SK-N-SH treated with all-trans-retinoic acid at 6 μM for 48 hours (cell line): ENCODE measurements at regions not wholly inside any gene's neighbourhood (a gene's known extent, or its start where the extent isn't known, plus 50 kb on each side); places are given as distances from the start of the nearest gene placed in this dataset.

Source experiments
- ATAC-seq: fragments of 200-7000 bp; cut with Tn5 transposase; 3 replicates; pipeline ENCODE4 v1.9.1; 2020; ENCODE audit warnings: mild to moderate bottlenecking, moderate library complexity
- ARNTL ChIP-seq: fragments of 450-650 bp; formaldehyde crosslinking; IDR thresholded peaks from 2 replicates; pipeline ENCODE4 v1.5.0; 2020; ENCODE audit warnings: low read depth, mild to moderate bottlenecking, moderate library complexity, borderline replicate concordance
- BACH2 ChIP-seq: fragments of 250-450 bp; sonication (Bioruptor Pico); IDR thresholded peaks from 2 replicates; pipeline ENCODE4 v1.9.0; 2021; ENCODE audit warnings: mild to moderate bottlenecking, borderline replicate concordance
- CREB5 ChIP-seq: fragments of 250-450 bp; sonication (Bioruptor Pico); IDR thresholded peaks from 2 replicates; pipeline ENCODE4 v1.5.1; 2020; ENCODE audit warnings: low read depth, mild to moderate bottlenecking, moderate library complexity
- CSDC2 ChIP-seq: fragments of 250-450 bp; sonication (Bioruptor Pico); IDR thresholded peaks from 2 replicates; pipeline ENCODE4 v1.5.0; 2020; ENCODE audit warnings: mild to moderate bottlenecking, moderate library complexity
- CSRNP3 ChIP-seq: fragments of 250-450 bp; sonication (Bioruptor Pico); IDR thresholded peaks from 2 replicates; pipeline ENCODE4 v1.5.1; 2021; ENCODE audit warnings: mild to moderate bottlenecking, moderate library complexity
- ESRRG ChIP-seq: fragments of 250-450 bp; sonication (Bioruptor Pico); IDR thresholded peaks from 2 replicates; pipeline ENCODE4 v1.6.1; 2021; ENCODE audit warnings: mild to moderate bottlenecking
- GLIS3 ChIP-seq: fragments of 250-450 bp; sonication (Bioruptor Pico); IDR thresholded peaks from 2 replicates; pipeline ENCODE4 v1.5.0; 2020; ENCODE audit warnings: mild to moderate bottlenecking, moderate library complexity
- OSR1 ChIP-seq: fragments of 250-450 bp; sonication (Bioruptor Pico); IDR thresholded peaks from 2 replicates; pipeline ENCODE4 v1.8.0; 2022; ENCODE audit warnings: moderate library complexity, mild to moderate bottlenecking, inconsistent platforms
- PATZ1 ChIP-seq: fragments of 250-450 bp; sonication (Bioruptor Pico); IDR thresholded peaks from 2 replicates; pipeline ENCODE4 v1.8.0; 2020; ENCODE audit warnings: mild to moderate bottlenecking, moderate library complexity, borderline replicate concordance
- POU6F1 ChIP-seq: fragments of 250-450 bp; sonication (Bioruptor Pico); IDR thresholded peaks from 2 replicates; pipeline ENCODE4 v1.8.0; 2021; ENCODE audit warnings: low read depth, mild to moderate bottlenecking, moderate library complexity, borderline replicate concordance
- PPARA ChIP-seq: fragments of 250-450 bp; sonication (Bioruptor Pico); IDR thresholded peaks from 2 replicates; pipeline ENCODE4 v1.5.0; 2020; ENCODE audit warnings: mild to moderate bottlenecking, borderline replicate concordance
- SNAI2 ChIP-seq: fragments of 250-450 bp; sonication (Bioruptor Pico); IDR thresholded peaks from 2 replicates; pipeline ENCODE4 v1.5.0; 2020; ENCODE audit warnings: mild to moderate bottlenecking, moderate library complexity
- TOX ChIP-seq: fragments of 250-450 bp; sonication (Bioruptor Pico); IDR thresholded peaks from 2 replicates; pipeline ENCODE4 v1.8.0; 2021; ENCODE audit warnings: mild to moderate bottlenecking, moderate library complexity, borderline replicate concordance
- TSHZ2 ChIP-seq: fragments of 250-450 bp; sonication (Bioruptor Pico); IDR thresholded peaks from 2 replicates; pipeline ENCODE4 v1.5.0; 2020; ENCODE audit warnings: mild to moderate bottlenecking, moderate library complexity
- ZC3H10 ChIP-seq: fragments of 250-450 bp; sonication (Bioruptor Pico); IDR thresholded peaks from 2 replicates; pipeline ENCODE4 v1.5.1; 2021; ENCODE audit warnings: mild to moderate bottlenecking, moderate library complexity
- ZFP3 ChIP-seq: fragments of 250-450 bp; sonication (Bioruptor Pico); IDR thresholded peaks from 2 replicates; pipeline ENCODE4 v1.5.0; 2020; ENCODE audit warnings: mild to moderate bottlenecking, moderate library complexity
- ZFP30 ChIP-seq: fragments of 450-650 bp; formaldehyde crosslinking; IDR thresholded peaks from 2 replicates; pipeline ENCODE4 v1.5.0; 2022; ENCODE audit warnings: mild to moderate bottlenecking, moderate library complexity
- ZNF565 ChIP-seq: fragments of 450-650 bp; formaldehyde crosslinking; conservative IDR thresholded peaks from 2 replicates; pipeline ENCODE4 v1.5.0; 2020; ENCODE audit warnings: low read depth, mild to moderate bottlenecking, moderate library complexity
- ZNF8 ChIP-seq: fragments of 450-650 bp; formaldehyde crosslinking; IDR thresholded peaks from 2 replicates; pipeline ENCODE4 v1.5.0; 2020; ENCODE audit warnings: mild to moderate bottlenecking, moderate library complexity

- peak; percentile 22; the same call in 1 of the 3 replicates for ATAC-seq
- TF ChIP-seq PPARA (CRISPR knock-in tag) (no peak), PATZ1 (no peak), CSDC2 (CRISPR knock-in tag) (no peak), ZNF8 (no peak), ZC3H10 (CRISPR knock-in tag) (no peak), ZFP30 (no peak), SNAI2 (CRISPR knock-in tag) (no peak), GLIS3 (CRISPR knock-in tag) (no peak), POU6F1 (CRISPR knock-in tag) (no peak), CREB5 (no peak), ESRRG (CRISPR knock-in tag) (no peak), TOX (CRISPR knock-in tag) (no peak), CSRNP3 (CRISPR knock-in tag) (no peak)
These were observed 137.8 kb downstream of the CYB561 start for GRCh38 chr17:63308272-63308671.

- ATAC-seq: no peak
- TF ChIP-seq OSR1 (CRISPR knock-in tag) (no peak), ZNF565 (no peak), CSDC2 (CRISPR knock-in tag) (no peak), ARNTL (CRISPR knock-in tag) (no peak), CSRNP3 (CRISPR knock-in tag) (no peak), ZFP3 (CRISPR knock-in tag) (no peak), PPARA (CRISPR knock-in tag) (no peak), GLIS3 (CRISPR knock-in tag) (no peak)
These were observed 137.1 kb downstream of the CYB561 start for GRCh38 chr17:63309021-63309420.

GRCh38 chr17:63311416-63311937 lies 134.6 kb downstream of the CYB561 start:
- ATAC-seq: no peak
- TF ChIP-seq BACH2 (CRISPR knock-in tag) (no peak), ZNF8 (peak; percentile 94)

GRCh38 chr17:63314761-63315160 lies 131.3 kb downstream of the CYB561 start:
- no peak for ATAC-seq
- no peak for TF ChIP-seq CREB5
- no peak for TF ChIP-seq TSHZ2 (CRISPR knock-in tag)
- TF ChIP-seq PPARA (CRISPR knock-in tag): no peak
- no peak for TF ChIP-seq ZFP3 (CRISPR knock-in tag)
- TF ChIP-seq ZFP30: no peak
- no peak for TF ChIP-seq GLIS3 (CRISPR knock-in tag)
- TF ChIP-seq SNAI2 (CRISPR knock-in tag): no peak
- TF ChIP-seq ZNF8: no peak
- TF ChIP-seq ARNTL (CRISPR knock-in tag): no peak
- no peak for TF ChIP-seq CSRNP3 (CRISPR knock-in tag)
- TF ChIP-seq POU6F1 (CRISPR knock-in tag): no peak
- TF ChIP-seq CSDC2 (CRISPR knock-in tag): no peak
- no peak for TF ChIP-seq ZNF565
